Body of pancreas (tissue), 4 donors: ENCODE measurements at regions not wholly inside any gene's neighbourhood (a gene's known extent, or its start where the extent isn't known, plus 50 kb on each side); places are given as distances from the start of the nearest gene placed in this dataset.

Experiments used
- POLR2A ChIP-seq, 3 donors: fragments of 450-650 bp; IDR thresholded peaks; one replicate each; pipeline ENCODE4 v1.6.1; 2016; ENCODE audit warnings: antibody characterized with exemption in 3 of 3, mild to moderate bottlenecking in 2 of 3
- TF ChIP-seq, protein P1 (sequence below), 7 experiments: fragments of 450-650 bp in 4 of 7; fragments of 200-600 bp in 3 of 7; sonication (generic) in 3 of 7; IDR thresholded peaks; one replicate each; pipeline ENCODE4 v1.5.1; 2016 to 2019; ENCODE audit warnings: antibody characterized with exemption in 7 of 7

DNA sequence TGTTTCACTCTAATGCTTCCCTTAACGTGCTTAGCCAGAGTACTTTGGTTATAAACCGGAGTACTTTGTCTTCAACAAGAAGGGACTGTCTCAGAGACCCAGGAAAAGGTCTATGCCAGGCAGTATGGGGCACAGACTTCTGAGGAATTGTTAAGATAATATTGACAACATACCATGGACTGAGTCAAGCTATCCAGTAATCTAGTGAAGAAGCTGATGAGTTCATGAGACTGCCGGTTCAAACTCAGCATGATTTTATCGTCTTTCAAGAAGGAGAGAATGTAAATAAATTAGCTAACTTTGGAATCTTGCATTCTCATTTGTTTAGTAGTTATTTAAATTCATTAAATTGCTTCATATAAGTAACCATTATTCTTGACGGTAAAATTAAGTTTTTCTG is 546.1 kb downstream of the PPP4R3C start:
- TF ChIP-seq, protein P1, sequence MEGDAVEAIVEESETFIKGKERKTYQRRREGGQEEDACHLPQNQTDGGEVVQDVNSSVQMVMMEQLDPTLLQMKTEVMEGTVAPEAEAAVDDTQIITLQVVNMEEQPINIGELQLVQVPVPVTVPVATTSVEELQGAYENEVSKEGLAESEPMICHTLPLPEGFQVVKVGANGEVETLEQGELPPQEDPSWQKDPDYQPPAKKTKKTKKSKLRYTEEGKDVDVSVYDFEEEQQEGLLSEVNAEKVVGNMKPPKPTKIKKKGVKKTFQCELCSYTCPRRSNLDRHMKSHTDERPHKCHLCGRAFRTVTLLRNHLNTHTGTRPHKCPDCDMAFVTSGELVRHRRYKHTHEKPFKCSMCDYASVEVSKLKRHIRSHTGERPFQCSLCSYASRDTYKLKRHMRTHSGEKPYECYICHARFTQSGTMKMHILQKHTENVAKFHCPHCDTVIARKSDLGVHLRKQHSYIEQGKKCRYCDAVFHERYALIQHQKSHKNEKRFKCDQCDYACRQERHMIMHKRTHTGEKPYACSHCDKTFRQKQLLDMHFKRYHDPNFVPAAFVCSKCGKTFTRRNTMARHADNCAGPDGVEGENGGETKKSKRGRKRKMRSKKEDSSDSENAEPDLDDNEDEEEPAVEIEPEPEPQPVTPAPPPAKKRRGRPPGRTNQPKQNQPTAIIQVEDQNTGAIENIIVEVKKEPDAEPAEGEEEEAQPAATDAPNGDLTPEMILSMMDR (IDR thresholded peaks at IDR 0.05) = no peak
- no peak for TF ChIP-seq POLR2A (IDR thresholded peaks at IDR 0.05)
